GM19025 (cell line): ENCODE measurements at regions not wholly inside any gene's neighbourhood (a gene's known extent, or its start where the extent isn't known, plus 50 kb on each side); places are given as distances from the start of the nearest gene placed in this dataset.
"Not testable (repeated sequence)": the region's sequence is repeated elsewhere in the genome, so short reads cannot be mapped to it uniquely, and the experiment has no call there.

Experiments used
- ATAC-seq: cut with Tn5 transposase; IDR thresholded peaks from one replicate; pipeline ENCODE4 v1.9.1; 2021; ENCODE audit warnings: mild to moderate bottlenecking, low read depth, moderate library complexity; ENCODE audit not compliant: unreplicated experiment

DNA sequence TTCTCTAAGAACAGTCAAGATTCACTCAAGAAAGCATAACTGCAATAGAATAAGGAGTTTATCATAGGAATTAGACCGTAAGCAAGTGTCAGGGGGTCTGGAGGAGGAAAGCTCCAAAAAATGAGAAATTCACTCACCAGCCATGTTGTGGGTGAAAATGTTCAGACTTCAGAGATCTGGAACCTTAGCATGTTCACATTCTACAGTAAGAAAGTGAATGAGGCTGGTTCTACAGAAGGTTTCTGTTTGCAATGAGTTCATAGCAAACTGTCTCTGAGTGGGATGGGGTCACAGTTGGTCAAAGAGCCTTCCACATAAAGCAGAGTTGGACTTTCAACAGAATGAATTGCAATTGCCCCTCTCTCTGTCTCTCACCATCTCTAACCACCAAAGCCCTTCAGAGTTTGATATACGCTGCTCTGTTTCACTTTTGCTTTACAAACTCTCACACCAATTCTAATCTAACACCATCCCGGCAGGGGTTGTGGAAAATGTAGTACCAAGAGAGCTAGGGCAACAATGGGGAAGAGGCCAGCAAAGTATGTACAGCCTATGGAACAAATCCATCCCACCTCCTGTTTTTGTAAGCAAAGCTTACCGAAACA, 581.8 kb upstream of the UBE2E2 start:
- ATAC-seq, result peak; percentile 60

- no peak for ATAC-seq
Measured at GRCh38 chr3:22627993-22628499, 575.1 kb upstream of the UBE2E2 start.

- ATAC-seq, result no peak
Measured at GRCh38 chr3:22632536-22632935, 570.6 kb upstream of the UBE2E2 start.

DNA sequence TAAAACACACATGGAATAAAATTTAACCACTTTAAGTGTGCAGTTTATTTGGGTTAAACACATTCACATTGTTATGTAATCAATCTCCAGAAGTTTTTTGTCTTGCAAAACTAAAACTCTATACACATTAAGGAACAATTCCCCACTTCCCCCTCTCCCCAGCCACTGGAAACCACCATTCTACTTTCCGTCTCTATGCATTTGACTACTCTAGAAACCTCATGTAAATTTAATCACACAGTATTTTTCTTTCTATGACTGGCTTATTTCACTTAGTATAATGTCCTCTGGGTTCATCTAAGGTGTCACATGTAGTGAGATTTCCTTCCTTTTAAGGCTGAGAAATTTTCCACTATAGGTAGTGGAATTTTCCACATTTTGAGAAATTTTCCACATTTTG, 568.7 kb upstream of the UBE2E2 start:
- ATAC-seq, result no peak

DNA sequence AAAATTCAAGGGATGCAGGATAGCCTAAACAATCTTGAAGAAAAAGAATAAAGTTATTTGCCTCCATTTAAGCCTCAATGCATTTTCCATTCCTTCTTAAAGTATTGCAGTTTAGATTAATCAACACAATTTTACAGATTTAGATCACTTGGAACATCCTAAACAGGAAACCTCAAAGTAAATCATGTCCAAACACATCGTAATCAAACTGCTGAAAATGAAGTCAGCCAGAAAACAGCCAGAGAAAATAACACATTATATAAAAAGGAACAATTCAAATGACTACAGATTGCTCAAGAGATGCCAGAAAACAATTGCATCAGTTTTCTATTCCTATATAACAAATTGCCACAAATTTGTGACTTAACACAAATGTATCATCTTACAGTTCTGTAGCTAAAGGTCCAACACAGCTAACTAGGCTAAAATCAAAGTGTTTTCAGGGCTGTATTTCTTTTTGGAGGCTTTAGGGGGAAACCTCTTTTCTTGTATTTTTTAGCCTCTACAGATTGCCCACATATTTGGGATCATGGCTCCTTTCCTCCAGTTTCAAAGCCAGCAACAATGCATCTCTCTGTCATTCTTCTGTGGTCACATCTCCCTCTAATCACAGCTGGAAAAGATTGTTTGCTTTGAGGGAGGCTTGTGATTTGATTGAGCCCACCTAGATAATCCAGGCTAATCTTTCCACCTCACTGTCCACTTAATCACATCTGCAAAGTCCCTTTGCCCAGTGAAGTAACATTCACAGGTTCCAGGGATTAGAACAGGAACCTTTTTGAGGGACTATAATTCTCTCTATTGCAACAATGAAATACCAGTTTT, 543.3 kb upstream of the UBE2E2 start:
- no peak for ATAC-seq

DNA sequence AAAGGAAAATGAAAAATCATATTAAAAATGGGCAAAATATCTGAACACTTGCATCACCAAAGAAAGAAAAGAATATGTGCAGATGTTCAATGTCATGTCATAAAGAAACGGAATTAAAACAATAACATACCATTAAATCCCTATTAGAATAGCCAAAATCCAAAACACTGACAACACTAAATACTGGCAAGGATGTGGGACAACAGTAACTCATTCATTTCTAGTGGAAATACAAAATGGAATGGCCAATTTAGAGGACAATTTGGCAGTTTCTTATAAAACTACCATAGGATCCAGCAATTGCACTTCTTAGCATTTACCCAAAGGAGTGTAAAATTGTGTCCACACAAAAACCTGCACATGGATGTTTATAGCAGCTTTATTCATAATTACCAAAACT, 542.5 kb upstream of the UBE2E2 start:
- no peak for ATAC-seq

GRCh38 chr3:22661121-22661700, 541.9 kb upstream of the UBE2E2 start:
- ATAC-seq, result no peak

GRCh38 chr3:22665528-22665927, 537.6 kb upstream of the UBE2E2 start:
- no peak for ATAC-seq

DNA sequence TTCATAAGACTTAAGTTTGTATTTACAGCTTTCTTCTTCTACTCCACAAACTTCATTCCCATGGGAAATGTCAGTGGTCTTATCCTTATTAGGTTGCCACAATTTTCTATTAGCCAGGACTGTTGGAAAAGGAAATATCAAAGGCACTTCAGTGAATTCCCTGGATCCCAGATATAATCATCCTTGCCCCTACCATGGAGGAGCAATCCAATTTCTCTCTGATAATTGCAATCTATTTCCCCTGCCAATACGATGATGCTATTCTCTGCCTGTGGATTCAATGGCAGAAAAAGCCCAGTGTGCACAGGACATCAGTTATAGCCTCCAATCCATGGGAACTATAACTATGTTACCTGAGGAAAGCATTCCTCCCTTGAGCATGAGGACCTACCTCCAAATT, 536.4 kb upstream of the UBE2E2 start:
- no peak for ATAC-seq

GRCh38 chr3:22671848-22672247, 531.3 kb upstream of the UBE2E2 start:
- no peak for ATAC-seq

DNA sequence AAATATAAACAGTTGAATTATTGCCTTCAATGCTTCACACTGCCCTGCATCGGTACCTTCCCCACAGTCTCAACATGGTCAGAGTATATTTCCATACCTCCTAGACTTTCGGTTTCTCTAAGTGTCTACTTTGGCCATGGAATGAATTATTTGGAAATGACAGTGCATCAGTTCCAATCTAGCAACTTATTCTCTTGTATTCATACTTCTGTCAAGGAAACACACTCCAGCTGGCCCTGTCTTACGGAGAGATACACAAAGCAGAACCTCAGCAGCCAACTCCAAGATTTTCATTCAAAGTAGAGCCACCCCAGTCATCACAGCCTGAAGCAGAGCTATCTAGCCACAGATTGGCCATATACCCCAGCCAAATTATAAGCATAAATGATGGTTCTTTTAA, 518.4 kb upstream of the UBE2E2 start:
- no peak for ATAC-seq

GRCh38 chr3:22685597-22685996, 517.5 kb upstream of the UBE2E2 start:
- no peak for ATAC-seq

DNA sequence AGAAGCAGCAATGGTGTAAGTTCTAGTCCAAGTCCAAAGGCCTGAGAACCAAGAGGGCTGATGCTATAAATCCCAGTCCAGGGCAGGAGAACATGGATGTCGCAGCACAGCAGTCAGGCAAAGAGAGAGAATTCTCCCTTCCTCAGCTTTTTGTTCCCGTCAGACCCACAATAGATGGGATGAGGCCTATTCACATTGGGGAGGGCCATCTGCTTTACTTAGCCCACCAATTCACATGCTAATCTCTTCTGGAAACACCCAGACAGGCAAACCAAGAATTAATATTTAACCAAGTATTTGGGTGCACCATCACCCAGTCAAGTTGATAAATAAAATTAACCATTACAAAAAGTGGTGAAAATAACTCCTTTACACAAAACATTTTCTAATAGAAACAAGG, 511.7 kb upstream of the UBE2E2 start:
- ATAC-seq, result no peak

- ATAC-seq, result no peak
Measured at GRCh38 chr3:22691856-22692628, 511.1 kb upstream of the UBE2E2 start.

DNA sequence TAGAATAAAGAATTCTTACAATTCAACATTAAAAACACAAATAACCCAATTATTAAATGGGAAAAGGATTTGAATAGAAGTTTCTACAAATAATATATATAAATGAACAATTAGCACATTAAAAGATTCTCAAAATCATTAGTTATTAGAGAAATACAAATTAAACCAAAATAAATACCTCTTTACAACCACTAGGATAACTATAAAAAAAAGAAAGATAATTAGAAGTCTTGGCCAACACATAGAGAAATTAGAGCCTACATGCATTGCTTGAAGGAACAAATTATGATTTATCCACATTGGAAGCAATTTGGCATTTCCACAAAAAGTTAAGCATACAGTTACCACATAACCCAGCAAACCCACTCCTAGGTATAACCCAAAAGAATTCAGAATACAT, 502.3 kb upstream of the UBE2E2 start:
- no peak for ATAC-seq

DNA sequence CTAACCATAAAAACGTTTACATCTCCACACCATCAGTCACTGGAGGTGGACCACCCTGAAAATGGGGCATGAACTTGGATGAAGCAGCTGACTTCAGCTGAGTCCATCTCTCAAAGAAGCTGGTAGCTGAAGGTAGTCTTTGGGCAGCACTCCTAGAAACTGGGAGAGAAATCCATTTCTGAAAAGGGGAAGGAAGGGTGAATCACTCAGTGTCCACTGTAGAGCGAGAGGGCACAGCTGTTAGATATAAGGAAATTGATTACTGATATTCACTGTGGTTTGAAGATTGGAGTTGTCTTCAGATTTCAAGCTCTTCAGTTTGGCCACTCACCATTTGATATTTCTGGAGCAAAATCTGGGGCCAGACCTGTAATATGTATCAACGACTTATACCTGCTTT, 499.0 kb upstream of the UBE2E2 start:
- no peak for ATAC-seq

- no peak for ATAC-seq
Measured at GRCh38 chr3:22704571-22705354, 498.4 kb upstream of the UBE2E2 start.

- ATAC-seq, result not testable (repeated sequence)
Measured at GRCh38 chr3:22706922-22707321, 496.2 kb upstream of the UBE2E2 start.

DNA sequence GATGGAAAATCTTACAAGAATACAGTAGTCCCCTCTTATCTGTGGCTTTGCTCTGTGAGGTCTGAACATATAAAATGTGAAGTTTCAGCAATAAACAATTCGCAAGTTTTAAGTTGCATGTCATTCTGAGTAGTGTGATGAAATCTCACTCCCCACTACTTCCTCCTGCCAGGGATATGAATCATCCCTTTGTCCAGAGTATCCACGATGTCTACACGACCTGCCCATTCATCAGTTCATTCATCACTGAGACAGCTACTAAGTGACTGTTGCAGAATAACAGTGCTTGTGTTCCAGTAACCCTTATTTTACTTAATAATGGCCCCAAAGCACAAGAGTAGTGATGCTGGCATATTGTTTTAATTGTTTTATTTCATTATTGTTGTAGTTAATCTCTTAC, 489.2 kb upstream of the UBE2E2 start:
- no peak for ATAC-seq

- ATAC-seq, result no peak
Measured at GRCh38 chr3:22714749-22715148, 488.4 kb upstream of the UBE2E2 start.
